Suprapubic skin (tissue), 3 donors: ENCODE measurements at regions not wholly inside any gene's neighbourhood (a gene's known extent, or its start where the extent isn't known, plus 50 kb on each side); places are given as distances from the start of the nearest gene placed in this dataset.
"Not testable (repeated sequence)": the region's sequence is repeated elsewhere in the genome, so short reads cannot be mapped to it uniquely, and the experiment has no call there.

Experiments
- CTCF ChIP-seq, 2 donors: fragments of 200-600 bp in 1 of 2; fragments of 450-650 bp in 1 of 2; sonication (generic) in 1 of 2; IDR thresholded peaks; one replicate each; pipeline ENCODE4 v1.5.1; 2016 to 2019; ENCODE audit warnings: antibody characterized with exemption in 2 of 2, mild to moderate bottlenecking in 1 of 2, moderate library complexity in 1 of 2
- EP300 ChIP-seq: sonication (generic); formaldehyde crosslinking; IDR thresholded peaks from one replicate; pipeline ENCODE4 v1.6.1; 2017; ENCODE audit warnings: antibody characterized with exemption
- POLR2A ChIP-seq, 2 donors: fragments of 450-650 bp; IDR thresholded peaks; one replicate each; pipeline ENCODE4 v1.6.1; 2017; ENCODE audit warnings: antibody characterized with exemption in 2 of 2, mild to moderate bottlenecking in 2 of 2, moderate library complexity in 2 of 2

GRCh38 chr20:29307484-29307883 lies 1950.0 kb upstream of the DEFB115 start:
- TF ChIP-seq CTCF (IDR thresholded peaks at IDR 0.05); POLR2A (IDR thresholded peaks at IDR 0.05); EP300: not testable (repeated sequence)
